ENCODE measurements at regions not wholly inside any gene's neighbourhood (a gene's known extent, or its start where the extent isn't known, plus 50 kb on each side); places are given as distances from the start of the nearest gene placed in this dataset.
A peak's percentile ranks its signal among the peaks of the same experiment; 100 is the strongest.
"Not testable (repeated sequence)": the region's sequence is repeated elsewhere in the genome, so short reads cannot be mapped to it uniquely, and the experiment has no call there.

DNA sequence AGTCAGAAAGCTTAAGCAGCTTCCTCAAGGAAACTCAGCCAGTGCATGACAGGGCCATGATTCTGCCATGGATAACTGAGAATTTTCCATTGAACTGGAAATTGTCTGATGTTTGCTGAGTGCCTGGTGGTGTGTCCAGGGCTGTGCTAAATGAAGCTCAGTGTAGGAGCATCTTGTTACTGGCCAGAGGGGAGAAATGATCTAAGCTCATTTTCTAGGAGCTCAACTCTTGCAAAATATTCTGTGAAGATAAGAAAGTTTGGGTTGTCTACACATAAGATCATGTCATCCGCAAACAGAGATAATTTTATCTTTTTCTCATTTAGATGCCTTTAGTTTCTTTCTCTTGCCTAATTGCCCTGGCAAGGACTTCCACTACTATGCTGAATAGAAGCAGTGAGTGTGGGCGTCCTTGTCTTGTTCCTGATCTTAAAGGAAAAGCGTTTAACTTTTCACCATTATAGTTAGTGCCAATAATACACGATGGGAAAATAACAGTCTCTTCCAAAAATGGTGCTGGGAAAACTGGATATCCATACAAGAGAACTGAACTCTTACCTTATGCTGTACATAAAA, 108.9 kb downstream of the ATP6V0E2 start:
- DNase-seq (ENCODE audit: low read depth, low spot score); in situ Hi-C loops (cut with HindIII; ENCODE audit: low pct_unique_long_range_greater_than_20kb, low sequenced_read_pairs): not testable (repeated sequence)

- DNase-seq (ENCODE audit: low read depth, low spot score); in situ Hi-C loops (cut with HindIII; ENCODE audit: low pct_unique_long_range_greater_than_20kb, low sequenced_read_pairs): not testable (repeated sequence)
Observed at GRCh38 chr7:149986866-149987265, 113.1 kb downstream of the ATP6V0E2 start.

GRCh38 chr7:149991652-149992302, 118.0 kb downstream of the ATP6V0E2 start:
- DNase-seq (ENCODE audit: low read depth, low spot score); in situ Hi-C loops (cut with HindIII; ENCODE audit: low pct_unique_long_range_greater_than_20kb, low sequenced_read_pairs): not testable (repeated sequence)

DNA sequence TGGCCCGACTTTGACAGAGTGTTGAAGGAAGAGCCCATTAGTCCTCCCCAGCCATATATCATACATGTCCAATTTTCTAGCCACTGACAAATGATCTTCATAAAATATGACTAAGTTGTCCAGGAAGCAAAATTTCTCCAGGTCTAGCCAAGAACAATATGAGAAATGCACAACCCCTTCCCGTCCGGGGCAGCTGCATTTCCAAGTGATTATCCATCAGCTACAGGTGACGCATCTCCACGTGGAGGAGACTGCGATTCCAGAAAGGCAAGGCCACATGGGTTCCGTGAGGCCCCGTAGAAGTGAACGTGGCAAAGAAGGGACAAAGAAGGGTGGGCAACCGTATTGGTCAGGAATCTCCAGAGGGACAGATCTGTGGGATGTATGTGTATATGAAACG, 118.6 kb downstream of the ATP6V0E2 start:
- DNase-seq (ENCODE audit: low read depth, low spot score); in situ Hi-C loops (cut with HindIII; ENCODE audit: low pct_unique_long_range_greater_than_20kb, low sequenced_read_pairs): not testable (repeated sequence)

DNA sequence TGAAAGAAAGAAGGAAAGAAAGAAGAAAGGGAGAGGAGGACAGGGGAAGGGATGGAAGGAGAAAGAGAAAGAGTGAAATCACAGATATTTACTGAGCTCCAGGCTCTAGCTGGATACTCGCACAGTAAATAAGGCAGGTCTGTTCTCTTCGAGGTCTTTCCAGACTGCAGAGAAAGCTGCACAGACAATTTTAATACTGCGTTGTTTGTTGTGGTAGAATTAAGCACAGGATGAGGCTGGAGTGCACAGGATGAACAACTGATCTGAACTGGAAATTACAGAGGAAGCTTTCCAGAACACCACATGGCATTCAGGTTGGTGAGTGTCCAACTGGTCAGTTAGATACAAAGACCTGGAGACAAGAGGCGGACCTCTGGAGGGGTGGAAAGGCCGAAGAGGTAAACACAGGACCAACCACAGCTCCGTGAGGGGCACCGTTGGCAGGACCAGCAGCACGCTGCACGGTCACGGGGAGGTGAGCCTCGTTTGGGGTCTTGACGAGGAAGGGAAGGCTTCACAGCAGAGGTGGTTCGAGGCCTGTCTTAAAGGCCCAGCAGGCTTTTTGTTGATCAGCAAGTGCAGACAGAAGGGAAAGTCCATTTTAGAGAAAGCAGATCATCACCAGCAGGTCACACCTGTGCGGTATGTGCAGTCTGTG, 121.7 kb downstream of the ATP6V0E2 start:
- in situ Hi-C loops (cut with HindIII; ENCODE audit: low pct_unique_long_range_greater_than_20kb, low sequenced_read_pairs); DNase-seq (ENCODE audit: low read depth, low spot score): not testable (repeated sequence)

- in situ Hi-C loops (cut with HindIII; ENCODE audit: low pct_unique_long_range_greater_than_20kb, low sequenced_read_pairs): not testable (repeated sequence)
- peak; percentile 36 for DNase-seq (ENCODE audit: low read depth, low spot score)
Observed at GRCh38 chr7:150000780-150001599, 127.2 kb downstream of the ATP6V0E2 start.

GRCh38 chr7:150003304-150003810, 129.6 kb downstream of the ATP6V0E2 start:
- in situ Hi-C loops (cut with HindIII; ENCODE audit: low pct_unique_long_range_greater_than_20kb, low sequenced_read_pairs): no loop called here
- no peak for DNase-seq (ENCODE audit: low read depth, low spot score)

DNA sequence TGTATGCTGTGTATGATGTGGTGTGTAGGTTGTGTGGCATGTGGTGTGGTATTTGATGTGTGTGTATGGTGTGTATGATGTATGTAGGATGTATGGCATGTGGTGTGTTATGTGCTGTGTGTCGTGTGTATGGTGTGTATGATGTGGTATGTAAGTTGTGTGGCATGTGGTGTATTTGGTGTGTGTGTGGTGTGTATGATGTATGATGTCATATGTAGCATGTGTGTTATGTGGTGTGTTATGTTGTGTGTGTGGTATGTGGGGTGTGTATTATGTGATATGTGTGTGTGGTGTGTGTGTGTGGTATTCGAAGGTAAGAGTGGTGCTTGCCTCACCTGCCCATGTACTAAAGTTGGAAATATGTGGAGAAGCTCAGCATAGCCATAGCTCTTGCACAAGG, 130.2 kb downstream of the ATP6V0E2 start:
- in situ Hi-C loops (cut with HindIII; ENCODE audit: low pct_unique_long_range_greater_than_20kb, low sequenced_read_pairs); DNase-seq (ENCODE audit: low read depth, low spot score): not testable (repeated sequence)

- DNase-seq (ENCODE audit: low read depth, low spot score); in situ Hi-C loops (cut with HindIII; ENCODE audit: low pct_unique_long_range_greater_than_20kb, low sequenced_read_pairs): not testable (repeated sequence)
Observed at GRCh38 chr7:150004843-150005242, 131.1 kb downstream of the ATP6V0E2 start.

DNA sequence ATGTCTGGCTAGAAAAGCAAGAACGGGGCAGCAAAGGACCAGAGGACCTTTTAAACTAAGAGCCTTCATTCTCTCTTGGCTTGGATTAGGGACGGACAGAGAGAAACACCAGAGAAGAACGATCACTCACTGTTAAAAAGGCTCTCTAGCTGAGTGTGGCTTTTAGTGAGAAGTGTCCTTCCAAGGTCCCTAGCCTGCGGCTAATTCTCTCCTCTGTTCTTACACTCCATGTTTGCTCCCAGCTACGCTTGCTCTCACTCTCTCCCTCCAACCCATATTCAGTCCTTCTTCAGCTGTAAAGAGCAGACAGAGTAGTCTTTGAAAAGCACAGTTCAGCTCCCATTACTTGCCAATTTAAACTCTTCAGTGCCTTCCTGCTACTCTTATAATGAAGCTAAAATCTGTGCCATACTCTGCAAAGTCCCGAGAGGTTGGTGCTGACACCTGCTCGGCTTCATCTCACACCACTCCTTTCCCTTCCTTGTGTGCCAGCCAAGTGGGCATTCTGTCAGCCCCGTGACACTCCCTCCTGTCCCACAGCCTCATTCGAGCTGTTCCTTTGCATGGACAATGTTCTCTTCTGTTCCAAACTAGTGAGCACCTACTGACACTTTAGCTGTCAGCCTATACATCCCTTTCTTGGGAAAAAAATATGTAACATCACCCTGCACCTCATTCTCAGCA, 136.0 kb downstream of the ATP6V0E2 start:
- in situ Hi-C loops (cut with HindIII; ENCODE audit: low pct_unique_long_range_greater_than_20kb, low sequenced_read_pairs); DNase-seq (ENCODE audit: low read depth, low spot score): not testable (repeated sequence)

DNA sequence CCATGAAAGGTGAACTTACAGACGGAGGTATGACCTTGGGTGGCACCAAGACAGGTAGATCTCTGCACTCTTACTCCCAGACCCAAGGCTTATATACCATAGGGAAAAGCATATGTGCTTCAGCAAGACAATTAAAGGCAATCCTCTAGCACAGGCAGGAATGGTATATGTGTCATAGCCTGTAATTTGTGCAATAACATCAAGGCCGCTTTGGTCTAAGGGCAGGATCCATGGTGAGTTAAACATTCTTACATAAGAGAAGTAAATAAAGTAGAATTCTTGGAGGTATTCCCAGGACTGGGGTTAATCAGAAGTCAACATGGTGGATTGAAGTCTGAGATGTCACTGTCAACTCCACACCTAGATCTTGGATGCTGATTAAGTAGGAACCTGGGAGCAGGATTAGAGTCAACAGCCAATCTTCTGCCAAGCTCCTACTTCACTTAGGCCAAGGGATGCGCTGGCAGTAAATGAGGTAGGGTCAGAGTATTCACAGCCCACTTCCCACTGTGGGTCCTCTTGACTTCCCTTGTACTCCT, 143.0 kb downstream of the ATP6V0E2 start:
- in situ Hi-C loops (cut with HindIII; ENCODE audit: low pct_unique_long_range_greater_than_20kb, low sequenced_read_pairs); DNase-seq (ENCODE audit: low read depth, low spot score): not testable (repeated sequence)

GRCh38 chr7:150020210-150020609, 146.4 kb downstream of the ATP6V0E2 start:
- DNase-seq (ENCODE audit: low read depth, low spot score); in situ Hi-C loops (cut with HindIII; ENCODE audit: low pct_unique_long_range_greater_than_20kb, low sequenced_read_pairs): not testable (repeated sequence)

GRCh38 chr7:150024550-150025490, 151.1 kb downstream of the ATP6V0E2 start:
- DNase-seq (ENCODE audit: low read depth, low spot score); in situ Hi-C loops (cut with HindIII; ENCODE audit: low pct_unique_long_range_greater_than_20kb, low sequenced_read_pairs): not testable (repeated sequence)

DNA sequence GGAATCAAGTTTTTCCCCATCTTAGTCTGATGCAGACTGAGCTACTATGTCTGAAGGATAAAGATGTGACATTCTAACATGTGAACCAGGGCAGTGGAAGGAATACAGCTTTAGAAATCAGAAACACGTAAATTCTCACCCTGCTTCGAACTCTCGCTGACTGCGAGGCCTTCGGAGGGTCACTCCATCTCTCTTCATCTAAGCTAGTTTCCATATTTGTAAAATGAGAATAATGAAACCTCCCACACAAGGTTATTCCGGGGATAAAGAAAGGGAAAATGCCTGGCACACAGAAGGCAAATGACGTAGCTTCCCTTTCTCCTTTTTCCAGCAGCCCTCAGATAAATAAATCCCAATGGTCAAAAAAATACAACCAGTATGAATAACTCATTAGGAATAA, 152.0 kb downstream of the ATP6V0E2 start:
- DNase-seq (ENCODE audit: low read depth, low spot score); in situ Hi-C loops (cut with HindIII; ENCODE audit: low pct_unique_long_range_greater_than_20kb, low sequenced_read_pairs): not testable (repeated sequence)

DNA sequence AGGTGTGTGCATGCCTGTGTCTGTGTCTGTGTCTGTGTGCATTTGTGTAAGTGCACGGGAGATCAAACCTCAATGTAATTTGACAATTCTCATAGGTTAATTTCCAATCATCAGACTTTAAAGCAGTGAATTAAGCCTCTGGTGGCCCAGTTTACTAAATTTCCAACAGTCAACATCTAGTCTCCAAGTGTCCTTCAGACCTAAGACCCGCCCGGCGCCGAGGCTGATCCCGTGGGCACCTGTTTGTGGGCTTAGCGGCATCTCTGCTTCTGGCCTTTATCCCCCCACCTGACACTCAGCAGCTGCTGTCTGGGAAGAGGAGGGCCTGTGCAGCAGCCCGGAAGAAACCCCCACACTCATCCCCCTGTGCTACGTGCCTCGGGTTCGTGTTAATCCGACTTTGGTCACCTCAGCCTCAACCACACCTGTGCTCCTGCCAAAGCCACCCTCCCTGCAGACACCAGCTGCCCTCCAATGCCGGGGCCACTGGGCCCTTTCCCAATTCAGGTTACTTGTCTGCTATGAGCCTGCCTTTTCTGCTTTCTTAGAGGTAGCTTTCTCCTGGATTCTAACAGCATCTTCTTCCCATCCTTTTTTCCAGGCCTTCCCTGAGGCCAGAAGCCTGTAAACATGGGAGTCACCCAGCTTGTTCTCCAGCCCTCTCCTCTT, 154.7 kb downstream of the ATP6V0E2 start:
- in situ Hi-C loops (cut with HindIII; ENCODE audit: low pct_unique_long_range_greater_than_20kb, low sequenced_read_pairs); DNase-seq (ENCODE audit: low read depth, low spot score): not testable (repeated sequence)

GRCh38 chr7:150029013-150029389, 155.2 kb downstream of the ATP6V0E2 start:
- DNase-seq (ENCODE audit: low read depth, low spot score); in situ Hi-C loops (cut with HindIII; ENCODE audit: low pct_unique_long_range_greater_than_20kb, low sequenced_read_pairs): not testable (repeated sequence)

Data from SK-MEL-5 (cell line).